Right lobe of liver (tissue), 4 donors: ENCODE measurements at regions not wholly inside any gene's neighbourhood (a gene's known extent, or its start where the extent isn't known, plus 50 kb on each side); places are given as distances from the start of the nearest gene placed in this dataset.

Source experiments
- CTCF ChIP-seq, 4 donors: fragments of 200-600 bp in 3 of 4; fragments of 450-650 bp in 1 of 4; IDR thresholded peaks; one replicate each; pipeline versions ENCODE4 v1.5.1 to v1.8.0; 2016 to 2022; ENCODE audit warnings: antibody characterized with exemption in 4 of 4, mild to moderate bottlenecking in 2 of 4
- POLR2A ChIP-seq: fragments of 450-650 bp; IDR thresholded peaks from one replicate; pipeline ENCODE4 v1.6.1; 2017; ENCODE audit warnings: antibody characterized with exemption, mild to moderate bottlenecking
- donor health status: DM: no; HTN: no; CAD: no.
- donor health status: DM: no; HTN: no; CAD: no.
- donor health status: DM: no; HTN: yes; CAD: no.

- TF ChIP-seq CTCF (IDR thresholded peaks at IDR 0.05) (no peak), POLR2A (no peak)
Measured at GRCh38 chr14:98888281-98888680, 383.7 kb downstream of the BCL11B start.
